OCI-LY1 (cell line): ENCODE measurements at regions not wholly inside any gene's neighbourhood (a gene's known extent, or its start where the extent isn't known, plus 50 kb on each side); places are given as distances from the start of the nearest gene placed in this dataset.

ENCODE experiments used
- H2AFZ ChIP-seq: fragments of 200-600 bp; sonication (generic), shearing (Covaris generic); 2 replicates; pipeline ENCODE4 v1.6.0; 2014; ENCODE audit warnings: antibody characterized with exemption, mild to moderate bottlenecking, low read length
- H3F3A ChIP-seq: fragments of 200-600 bp; sonication (generic), shearing (Covaris generic); 2 replicates; pipeline ENCODE4 v1.6.0; 2014; ENCODE audit warnings: mild to moderate bottlenecking, antibody characterized with exemption, low read length, moderate library complexity; ENCODE audit not compliant: insufficient read depth
- H3K27ac ChIP-seq: fragments of 200-600 bp; sonication (generic); 2 replicates; pipeline ENCODE4 v1.5.1; 2014; ENCODE audit warnings: low read length, mixed run types, mild to moderate bottlenecking, low read depth; ENCODE audit not compliant: poor library complexity, severe bottlenecking
- H3K27me3 ChIP-seq: fragments of 200-600 bp; sonication (generic); 2 replicates; pipeline ENCODE4 v1.6.0; 2014; ENCODE audit warnings: antibody characterized with exemption, mild to moderate bottlenecking, low read length, moderate library complexity; ENCODE audit not compliant: insufficient read depth
- H3K36me3 ChIP-seq: fragments of 200-600 bp; sonication (generic); 2 replicates; pipeline ENCODE4 v1.6.1; 2014; ENCODE audit warnings: mild to moderate bottlenecking, antibody characterized with exemption, low read length, moderate library complexity, mixed read lengths; ENCODE audit not compliant: insufficient read depth
- H3K4me1 ChIP-seq: fragments of 200-600 bp; sonication (generic); 2 replicates; pipeline ENCODE4 v1.5.1; 2014; ENCODE audit warnings: mild to moderate bottlenecking, low read length, moderate library complexity; ENCODE audit not compliant: insufficient read depth, severe bottlenecking
- H3K4me2 ChIP-seq: fragments of 200-600 bp; sonication (generic), shearing (Covaris generic); 2 replicates; pipeline ENCODE4 v1.6.1; 2014; ENCODE audit warnings: low read length
- H3K4me3 ChIP-seq: fragments of 200-600 bp; sonication (generic); 2 replicates; pipeline ENCODE4 v1.5.1; 2014; ENCODE audit warnings: low read length, low read depth, mild to moderate bottlenecking, mixed read lengths; ENCODE audit not compliant: poor library complexity, severe bottlenecking
- H3K79me2 ChIP-seq: fragments of 200-600 bp; shearing (Covaris generic); 2 replicates; pipeline ENCODE4 v1.6.1; 2016; ENCODE audit warnings: mixed run types, low read length, mixed read lengths; ENCODE audit not compliant: insufficient read depth
- H3K9ac ChIP-seq: fragments of 200-600 bp; sonication (generic), shearing (Covaris generic); 2 replicates; pipeline ENCODE4 v1.6.1; 2014; ENCODE audit warnings: mild to moderate bottlenecking, low read length, mixed read lengths
- H3K9me2 ChIP-seq: fragments of 200-600 bp; sonication (generic), shearing (Covaris generic); 2 replicates; pipeline ENCODE4 v1.6.1; 2014; ENCODE audit warnings: low read depth, mild to moderate bottlenecking, low read length, mixed read lengths
- H3K9me3 ChIP-seq: fragments of 200-600 bp; shearing (Covaris generic); 2 replicates; pipeline ENCODE4 v1.6.1; 2014; ENCODE audit warnings: low read length, mixed read lengths
- H4K20me1 ChIP-seq: fragments of 200-600 bp; sonication (generic), shearing (Covaris generic); 2 replicates; pipeline ENCODE4 v1.6.0; 2016; ENCODE audit warnings: mild to moderate bottlenecking, low read length; ENCODE audit not compliant: insufficient read depth
- CTCF ChIP-seq: fragments of 200-600 bp; sonication (generic), shearing (Covaris generic); IDR thresholded peaks from 2 replicates; pipeline ENCODE4 v1.5.1; 2017; ENCODE audit warnings: mild to moderate bottlenecking, antibody characterized with exemption, low read length, moderate library complexity, mixed read lengths
- EZH2 ChIP-seq: fragments of 200-600 bp; sonication (generic), shearing (Covaris generic); IDR thresholded peaks from 2 replicates; pipeline ENCODE4 v1.8.0; 2017; ENCODE audit warnings: borderline replicate concordance, mixed run types, mild to moderate bottlenecking, antibody characterized with exemption, low read length, moderate library complexity, mixed read lengths

- Histone ChIP-seq H3K9ac (no peak overlapping the region), H2AFZ (no peak overlapping the region), H3K27me3 (no peaks in the 10 kb centered on the region), H3K27ac (no peak overlapping the region), H3K4me1 (no peaks in the 10 kb centered on the region), H3K4me2 (no peak overlapping the region), H3K36me3 (no peaks in the 10 kb centered on the region), H3K9me2 (no peaks in the 10 kb centered on the region), H3K9me3 (no peaks in the 10 kb centered on the region), H3F3A (no peaks in the 10 kb centered on the region), H3K4me3 (no peak overlapping the region), H4K20me1 (no peaks in the 10 kb centered on the region), H3K79me2 (no peaks in the 10 kb centered on the region)
- TF ChIP-seq CTCF (no peak), EZH2 (no peak)
Observed at GRCh38 chr18:43800584-43800983, 523.3 kb upstream of the SYT4 start.

DNA sequence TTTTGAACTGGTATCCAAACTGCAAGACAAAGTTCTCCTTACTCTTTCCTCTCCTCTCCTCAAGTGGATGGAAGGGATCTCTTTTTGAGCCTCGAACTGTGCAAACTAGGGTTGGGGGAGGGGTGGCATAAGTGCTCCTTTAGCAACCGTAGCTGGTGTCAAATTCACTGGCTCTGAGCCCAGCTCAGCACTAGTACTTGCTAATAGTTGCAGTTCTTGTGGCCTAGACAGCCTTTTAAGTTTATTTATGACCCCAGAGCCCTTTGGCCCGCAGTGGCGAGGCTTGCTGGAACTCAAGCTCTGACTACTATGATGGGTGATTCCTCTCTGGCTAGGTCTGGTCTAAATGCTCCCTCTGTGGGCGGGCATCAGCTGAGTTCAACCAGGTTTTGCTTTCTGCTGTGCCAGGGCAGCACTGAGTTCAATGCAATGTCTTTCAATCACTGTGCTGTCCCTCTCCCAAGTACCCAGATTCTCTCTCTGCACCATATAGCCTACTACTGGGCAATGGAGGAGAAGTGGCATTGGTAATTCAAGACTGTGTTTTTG lies 528.4 kb upstream of the SYT4 start:
- Histone ChIP-seq H3K27ac (no peak overlapping the region), H3K4me2 (no peak overlapping the region), H4K20me1 (no peaks in the 10 kb centered on the region), H3K9ac (no peak overlapping the region), H2AFZ (no peak overlapping the region), H3K27me3 (no peaks in the 10 kb centered on the region), H3K9me3 (no peaks in the 10 kb centered on the region), H3K79me2 (no peaks in the 10 kb centered on the region), H3F3A (no peaks in the 10 kb centered on the region), H3K4me1 (no peaks in the 10 kb centered on the region), H3K4me3 (no peak overlapping the region), H3K9me2 (no peaks in the 10 kb centered on the region), H3K36me3 (no peaks in the 10 kb centered on the region)
- TF ChIP-seq EZH2 = no peak
- TF ChIP-seq CTCF = no peak

DNA sequence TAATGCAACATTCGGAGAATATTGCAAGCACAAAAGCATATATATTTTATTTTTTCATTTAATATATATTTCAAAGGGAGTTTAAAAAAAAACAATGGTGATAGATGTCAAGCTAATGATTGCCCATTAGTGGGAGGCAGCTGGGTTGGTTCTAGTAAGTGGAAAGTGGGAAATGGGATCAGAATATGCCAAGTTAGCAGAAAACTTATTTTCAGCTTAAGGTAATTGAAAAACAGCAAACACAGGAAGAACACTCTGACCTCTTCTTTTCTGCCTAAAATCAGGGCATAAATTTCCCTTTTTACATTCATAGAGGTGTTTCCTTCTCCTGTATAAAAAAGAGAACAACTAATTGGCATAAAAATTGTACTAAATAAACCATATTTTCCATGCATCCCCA lies 535.3 kb upstream of the SYT4 start:
- H3K27me3 ChIP-seq = no peaks in the 10 kb centered on the region
- H2AFZ ChIP-seq = no peak overlapping the region
- no peaks in the 10 kb centered on the region for H3K9me3 ChIP-seq
- H3K27ac ChIP-seq = no peak overlapping the region
- no peaks in the 10 kb centered on the region for H3F3A ChIP-seq
- no peak overlapping the region for H3K4me2 ChIP-seq
- H3K79me2 ChIP-seq = no peaks in the 10 kb centered on the region
- H3K4me1 ChIP-seq = no peaks in the 10 kb centered on the region
- TF ChIP-seq EZH2 = no peak
- TF ChIP-seq CTCF = no peak
- no peaks in the 10 kb centered on the region for H4K20me1 ChIP-seq
- H3K9ac ChIP-seq = no peak overlapping the region
- no peaks in the 10 kb centered on the region for H3K36me3 ChIP-seq
- no peak overlapping the region for H3K4me3 ChIP-seq
- H3K9me2 ChIP-seq = no peaks in the 10 kb centered on the region
